GM18858 (cell line): ENCODE measurements at regions not wholly inside any gene's neighbourhood (a gene's known extent, or its start where the extent isn't known, plus 50 kb on each side); places are given as distances from the start of the nearest gene placed in this dataset.
"Not testable (repeated sequence)": the region's sequence is repeated elsewhere in the genome, so short reads cannot be mapped to it uniquely, and the experiment has no call there.

ENCODE experiments used
- ATAC-seq: cut with Tn5 transposase; IDR thresholded peaks from one replicate; pipeline ENCODE4 v1.9.1; 2021; ENCODE audit not compliant: unreplicated experiment

GRCh38 chr13:89282241-89282640 lies 1611.1 kb downstream of the SLITRK5 start:
- no peak for ATAC-seq

GRCh38 chr13:89287381-89287780 lies 1616.2 kb downstream of the SLITRK5 start:
- no peak for ATAC-seq

GRCh38 chr13:89294115-89294867 lies 1623.1 kb downstream of the SLITRK5 start:
- no peak for ATAC-seq

- no peak for ATAC-seq
Measured at GRCh38 chr13:89307278-89307677, 1636.1 kb downstream of the SLITRK5 start.

- no peak for ATAC-seq
Measured at GRCh38 chr13:89310943-89311672, 1639.9 kb downstream of the SLITRK5 start.

- ATAC-seq: no peak
Measured at GRCh38 chr13:89315287-89315686, 1644.1 kb downstream of the SLITRK5 start.

GRCh38 chr13:89322466-89322865 lies 1651.3 kb downstream of the SLITRK5 start:
- ATAC-seq: no peak

GRCh38 chr13:89324582-89324981 lies 1653.4 kb downstream of the SLITRK5 start:
- no peak for ATAC-seq

GRCh38 chr13:89343165-89343564 lies 1672.0 kb downstream of the SLITRK5 start:
- no peak for ATAC-seq

GRCh38 chr13:89352384-89352783 lies 1681.2 kb downstream of the SLITRK5 start:
- ATAC-seq: no peak

- ATAC-seq: no peak
Measured at GRCh38 chr13:89361909-89362308, 1690.7 kb downstream of the SLITRK5 start.

GRCh38 chr13:89363144-89363543 lies 1692.0 kb downstream of the SLITRK5 start:
- no peak for ATAC-seq

- no peak for ATAC-seq
Measured at GRCh38 chr13:89372193-89372592, 1701.0 kb downstream of the SLITRK5 start.

- no peak for ATAC-seq
Measured at GRCh38 chr13:89375839-89376238, 1704.7 kb downstream of the SLITRK5 start.

- ATAC-seq: no peak
Measured at GRCh38 chr13:89380101-89380500, 1708.9 kb downstream of the SLITRK5 start.

- ATAC-seq: no peak
Measured at GRCh38 chr13:89382981-89383380, 1711.8 kb downstream of the SLITRK5 start.

GRCh38 chr13:89383891-89384290 lies 1712.7 kb downstream of the SLITRK5 start:
- no peak for ATAC-seq

GRCh38 chr13:89393758-89394304 lies 1722.7 kb downstream of the SLITRK5 start:
- no peak for ATAC-seq

GRCh38 chr13:89401264-89401675 lies 1730.1 kb downstream of the SLITRK5 start:
- no peak for ATAC-seq

GRCh38 chr13:89402211-89402610 lies 1731.0 kb downstream of the SLITRK5 start:
- no peak for ATAC-seq

GRCh38 chr13:89406096-89406495 lies 1734.9 kb downstream of the SLITRK5 start:
- not testable (repeated sequence) for ATAC-seq

GRCh38 chr13:89407357-89407756 lies 1736.2 kb downstream of the SLITRK5 start:
- ATAC-seq: no peak
